ENCODE measurements at regions not wholly inside any gene's neighbourhood (a gene's known extent, or its start where the extent isn't known, plus 50 kb on each side); places are given as distances from the start of the nearest gene placed in this dataset.
A peak's percentile ranks its signal among the peaks of the same experiment; 100 is the strongest.
"Not testable (repeated sequence)": the region's sequence is repeated elsewhere in the genome, so short reads cannot be mapped to it uniquely, and the experiment has no call there.

DNA sequence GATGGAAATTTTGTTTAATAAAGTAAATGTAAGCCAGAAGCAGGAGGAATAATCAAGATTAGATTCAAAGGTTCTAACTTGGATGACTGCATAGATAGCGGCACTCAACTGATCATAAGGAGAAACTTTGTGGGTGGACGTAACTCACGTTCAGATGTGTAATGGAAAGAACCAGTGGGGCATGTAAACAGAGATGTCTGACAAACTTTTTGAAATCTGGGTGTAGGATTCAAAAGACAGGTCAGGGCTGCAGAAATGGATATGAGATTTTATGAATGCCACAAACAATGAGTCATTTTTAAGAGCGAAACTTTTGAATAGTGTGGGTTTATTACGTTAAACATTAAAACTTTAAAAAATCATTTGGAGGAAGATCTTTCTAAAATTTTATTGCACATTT lies 375.6 kb downstream of the GBA3 start:
- DNase-seq, result no peak

DNA sequence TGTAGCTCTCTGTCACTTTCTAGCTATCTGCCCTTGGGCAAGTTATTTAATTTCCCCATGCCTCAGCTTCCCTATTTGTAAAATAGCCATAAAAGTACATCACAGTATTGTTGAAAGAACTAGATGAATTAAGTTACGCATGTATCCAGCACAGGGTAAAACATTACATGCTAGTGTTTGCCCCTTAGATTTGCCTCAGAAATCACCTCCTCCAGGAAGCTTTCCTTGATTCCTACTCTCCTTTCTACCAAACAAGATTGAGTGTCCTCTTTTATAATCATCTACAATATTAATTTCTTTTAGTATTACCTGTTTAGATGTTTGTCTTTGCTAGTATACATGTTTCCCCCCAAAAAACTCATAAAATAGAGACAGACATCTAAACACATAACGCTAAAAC lies 369.5 kb downstream of the GBA3 start:
- DNase-seq, result no peak

DNA sequence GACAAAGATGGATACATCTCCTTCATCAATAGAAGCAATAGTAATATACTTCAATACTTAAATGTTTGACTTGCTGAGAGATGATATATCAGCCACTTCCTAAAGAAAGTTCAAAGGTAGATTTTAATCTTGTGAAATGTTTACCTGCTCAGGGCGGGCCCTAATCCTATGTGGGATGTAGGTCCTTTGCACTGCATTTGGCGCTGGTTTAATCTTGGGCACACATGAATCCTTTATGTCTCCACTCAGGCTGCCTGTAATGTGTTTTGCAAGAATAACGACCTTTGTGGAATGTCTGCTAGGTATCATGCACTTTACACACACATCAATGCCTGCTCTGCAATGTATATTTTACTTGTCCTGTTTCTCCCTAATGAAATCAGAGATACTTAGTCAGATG lies 368.7 kb downstream of the GBA3 start:
- DNase-seq, result no peak

DNA sequence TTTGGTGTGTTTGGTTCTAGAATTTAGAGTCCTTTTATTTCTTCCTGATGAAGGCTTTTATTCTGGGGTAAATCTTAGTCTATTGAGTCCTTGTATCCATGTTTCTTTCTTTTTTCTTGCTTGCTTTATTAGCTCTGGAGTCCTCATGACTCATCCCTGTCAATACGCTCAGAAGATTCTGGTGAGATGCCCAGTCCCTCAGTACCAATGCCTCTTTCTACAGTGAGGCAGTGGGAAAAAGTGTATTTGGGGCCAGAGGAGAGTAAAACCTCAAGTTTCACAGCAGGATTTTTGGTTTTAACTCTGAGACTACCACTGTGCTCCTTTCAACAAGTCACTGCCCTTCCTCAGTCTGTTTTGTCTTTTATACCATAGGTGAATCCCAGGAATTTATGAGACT lies 368.0 kb downstream of the GBA3 start:
- peak; percentile 21 for DNase-seq

DNA sequence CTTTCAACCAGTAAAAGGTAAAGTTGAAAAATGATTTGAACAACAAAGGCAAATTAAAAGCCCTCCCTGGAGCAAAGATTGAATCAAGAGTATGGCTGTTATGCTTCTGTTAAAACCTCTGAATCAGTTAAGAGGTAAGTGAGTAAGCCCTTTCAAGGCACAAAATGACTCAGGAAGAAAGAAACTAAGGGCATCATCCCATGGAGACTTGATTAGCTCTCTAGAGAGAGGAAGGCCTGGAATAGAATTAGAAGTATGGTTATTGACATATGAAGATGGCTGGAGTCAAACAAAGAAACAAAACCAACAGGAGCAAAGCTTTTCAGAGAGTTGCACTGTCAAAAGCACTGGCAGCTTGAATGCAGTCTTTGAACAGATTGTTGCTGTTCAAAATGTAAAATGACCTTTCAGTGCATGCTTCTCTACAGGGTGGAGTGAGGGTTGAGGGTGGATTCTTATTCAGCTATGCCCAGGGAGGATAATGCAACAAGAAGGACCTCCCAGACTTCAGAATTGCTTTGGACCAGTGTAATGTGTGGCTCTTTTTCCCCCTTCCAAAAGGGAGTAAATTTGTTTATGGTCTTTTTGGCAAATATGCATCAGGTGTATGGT lies 365.5 kb downstream of the GBA3 start:
- no peak for DNase-seq

DNA sequence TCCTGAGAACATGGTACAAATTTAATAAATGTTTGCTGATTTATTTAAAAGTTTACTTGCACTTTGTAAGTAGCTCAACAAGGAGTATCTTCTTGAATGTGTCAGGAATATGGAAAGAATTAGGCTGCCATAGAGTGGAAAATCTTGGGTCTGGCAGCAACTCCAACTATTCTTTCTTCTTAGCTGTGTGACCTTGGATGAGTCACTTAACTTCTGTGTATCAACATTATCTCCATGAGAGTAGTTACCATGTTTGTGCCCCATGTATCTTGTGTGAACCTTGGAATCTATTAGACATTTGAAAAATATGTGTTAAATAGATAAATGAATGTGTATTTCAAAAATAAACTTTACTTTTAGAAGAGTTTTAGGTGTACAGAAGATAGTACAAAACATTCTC lies 348.8 kb downstream of the GBA3 start:
- DNase-seq, result no peak

DNA sequence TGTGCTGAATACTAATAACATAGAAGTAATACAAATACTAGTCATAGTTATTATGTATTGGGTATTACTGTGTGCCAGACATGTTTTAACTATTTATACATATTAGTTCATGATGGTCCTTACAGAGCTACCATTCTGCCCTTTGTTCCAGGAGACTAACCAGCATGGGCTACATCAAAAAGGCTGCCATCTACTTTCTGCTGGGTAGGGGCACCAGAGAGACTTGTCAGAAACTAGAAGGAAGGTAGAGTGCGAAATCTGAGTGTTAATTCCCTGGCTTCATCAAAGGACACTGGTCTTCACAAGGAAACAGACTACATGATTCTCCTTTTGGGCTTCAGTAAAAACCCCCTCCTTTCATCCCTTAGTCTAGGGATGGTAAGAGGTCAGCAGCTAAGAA lies 347.8 kb downstream of the GBA3 start:
- no peak for DNase-seq

DNA sequence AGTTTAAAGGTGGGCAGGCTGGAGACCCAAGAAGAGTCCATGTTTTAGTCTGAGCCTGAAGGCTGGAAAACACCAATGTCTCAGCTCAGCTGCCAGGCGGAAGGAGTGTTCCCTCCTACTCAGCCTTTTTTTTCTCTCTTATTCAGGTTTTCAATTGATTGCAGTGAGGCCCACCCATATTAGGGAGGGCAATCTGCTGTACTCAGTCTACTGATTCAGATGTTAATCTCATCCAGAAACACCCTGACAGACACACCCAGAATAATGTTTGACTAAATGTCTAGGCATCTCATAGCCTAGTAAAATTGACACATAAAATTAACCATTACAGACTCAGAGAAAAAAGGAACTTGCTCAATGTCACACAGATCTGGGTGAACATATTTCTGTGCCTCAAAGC lies 347.1 kb downstream of the GBA3 start:
- no peak for DNase-seq

DNA sequence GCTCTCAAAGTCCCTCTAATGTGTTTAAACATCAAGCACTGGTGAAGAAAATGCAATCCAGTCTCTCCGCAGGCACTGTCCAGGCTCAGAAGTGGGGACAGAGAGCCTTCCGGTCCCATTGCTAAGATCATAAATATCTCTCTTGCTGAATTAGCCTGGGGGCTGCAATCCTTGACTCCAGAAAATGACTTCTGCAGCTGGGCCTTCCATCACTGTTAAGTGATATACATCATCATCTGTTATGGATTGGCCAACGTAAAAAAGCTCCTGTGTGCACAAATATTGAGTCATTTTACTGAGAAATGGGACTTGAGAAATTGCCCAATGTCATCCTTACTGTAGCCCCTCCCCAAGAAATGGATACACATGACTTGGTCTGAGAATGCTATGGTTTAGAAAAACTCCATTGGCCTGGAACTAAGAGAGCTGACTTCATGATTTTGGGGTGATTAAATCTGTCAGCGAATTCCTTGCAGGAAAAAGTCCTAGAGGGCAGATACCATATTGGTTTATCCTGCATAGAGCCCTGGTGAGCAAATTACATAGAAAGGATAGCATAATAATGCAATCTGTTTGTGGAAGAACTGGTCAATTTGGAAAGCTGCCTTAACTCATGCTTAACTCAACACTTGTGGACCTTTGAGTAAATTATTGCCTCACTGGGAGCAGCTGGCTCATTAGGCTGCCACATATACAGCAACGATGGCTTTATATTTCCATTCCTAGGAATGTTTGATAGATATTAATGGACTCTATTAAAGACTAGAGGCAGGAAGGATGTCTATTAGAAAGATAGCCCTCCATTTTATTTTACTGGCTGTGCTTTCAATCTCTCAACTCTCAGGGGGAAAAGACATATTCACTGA lies 346.1 kb downstream of the GBA3 start:
- DNase-seq, result no peak

DNA sequence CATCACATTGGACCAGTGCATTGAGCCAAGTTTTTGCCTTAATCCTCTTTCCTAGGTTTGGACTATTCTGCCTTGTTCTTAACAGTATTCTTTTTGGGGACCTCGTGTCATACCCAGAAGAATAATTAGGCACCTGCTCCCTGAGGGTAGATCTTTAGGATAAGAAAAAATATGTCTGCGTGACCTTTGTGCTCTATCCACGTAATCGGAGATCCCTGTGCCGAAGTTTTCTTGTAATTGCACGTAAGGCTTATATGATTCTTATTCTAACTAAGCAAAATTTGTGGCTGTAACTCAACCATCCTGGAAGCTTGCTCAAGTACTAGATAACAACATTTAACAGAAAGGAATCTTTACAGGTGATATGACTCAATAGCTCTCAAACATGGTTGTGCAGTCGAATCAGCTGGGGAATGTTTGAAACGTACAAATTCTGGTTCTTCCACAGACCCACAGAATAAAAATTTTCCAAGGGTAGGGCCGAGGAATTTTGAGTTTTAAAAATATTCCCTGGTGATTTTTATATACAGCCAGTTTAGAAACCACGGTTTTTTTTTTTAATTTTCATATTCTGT lies 344.3 kb downstream of the GBA3 start:
- no peak for DNase-seq

DNA sequence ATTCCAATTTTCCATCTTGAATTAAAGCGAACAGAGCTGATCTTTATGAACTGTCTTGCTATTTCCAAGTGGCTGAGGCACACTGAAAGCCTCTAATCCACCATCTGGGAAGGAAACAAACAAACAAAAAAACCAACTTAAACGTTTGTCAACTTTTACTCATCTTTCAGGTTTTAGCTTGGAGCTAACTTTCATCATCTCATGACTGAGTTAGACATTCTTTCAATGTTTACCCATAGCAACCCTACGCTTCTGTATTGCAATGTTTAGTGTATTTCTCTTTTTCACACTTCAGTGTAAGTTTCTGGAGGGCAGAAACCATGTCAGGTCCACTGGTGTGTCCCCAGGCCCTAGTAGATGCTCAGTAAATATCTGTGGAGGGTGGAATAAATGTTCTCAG lies 343.8 kb downstream of the GBA3 start:
- DNase-seq, result no peak

DNA sequence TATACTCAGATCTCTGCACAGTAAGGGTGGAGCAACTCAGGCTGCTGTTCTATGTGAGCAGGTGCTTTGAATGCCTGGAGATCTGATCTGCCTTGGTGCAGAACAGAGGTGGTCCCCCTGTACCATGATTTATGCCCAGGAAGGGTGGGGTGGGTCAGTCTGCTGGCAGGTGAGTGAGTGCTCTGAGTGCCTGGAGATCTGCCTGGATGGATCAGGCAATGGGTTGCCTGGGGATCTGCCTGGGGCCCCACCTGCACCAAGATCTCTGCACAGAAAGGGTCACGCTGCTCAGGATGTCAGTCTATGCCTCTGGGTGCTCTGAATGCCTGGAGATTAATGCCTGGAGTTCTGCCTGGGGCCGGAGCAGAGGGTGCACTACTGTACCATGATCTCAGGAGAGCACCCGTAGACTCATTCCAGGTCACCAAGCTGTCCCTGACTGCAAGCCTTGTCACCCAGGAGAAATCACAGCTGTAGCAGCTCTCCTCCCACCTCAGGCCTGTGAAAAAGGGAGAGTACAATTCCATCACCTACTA lies 342.9 kb downstream of the GBA3 start:
- DNase-seq, result no peak

DNA sequence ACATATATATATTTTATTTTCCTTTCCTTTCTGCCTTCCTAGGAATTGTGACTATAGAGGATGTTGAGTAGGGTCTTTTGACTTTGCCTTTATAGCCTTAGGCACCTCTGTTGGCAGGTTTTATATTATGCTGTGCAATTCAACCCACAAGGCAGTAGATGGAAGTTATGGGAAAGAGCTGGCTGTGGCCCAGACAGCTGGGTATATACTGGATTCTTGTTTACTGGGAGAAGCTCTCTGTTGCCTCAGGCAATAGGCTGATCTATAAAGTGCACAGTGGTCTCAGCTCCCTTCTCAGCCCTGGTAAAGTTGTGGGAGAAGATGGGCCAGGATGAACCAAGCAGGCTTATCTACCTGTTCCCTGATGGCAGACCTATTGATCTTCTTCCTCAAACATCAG lies 342.0 kb downstream of the GBA3 start:
- peak; percentile 13 for DNase-seq

DNA sequence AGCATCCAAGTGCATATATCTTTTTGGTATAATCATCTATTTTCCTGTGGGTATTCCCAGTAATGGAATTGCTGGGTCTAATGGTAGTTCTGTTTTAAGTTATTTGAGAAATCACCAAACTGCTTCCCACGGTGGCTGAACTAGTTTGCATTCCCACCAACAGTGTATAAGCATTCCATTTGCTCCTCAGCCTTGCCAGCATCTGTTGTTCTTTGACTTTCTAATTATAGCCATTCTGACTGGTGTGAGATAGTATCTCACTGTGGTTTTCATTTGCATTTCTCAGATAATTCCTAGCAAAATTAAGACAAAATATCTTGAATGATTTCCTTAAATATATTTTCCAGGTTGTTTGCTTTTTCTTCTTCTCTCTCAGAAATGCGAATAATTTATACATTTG lies 341.1 kb downstream of the GBA3 start:
- DNase-seq, result peak; percentile 23

DNA sequence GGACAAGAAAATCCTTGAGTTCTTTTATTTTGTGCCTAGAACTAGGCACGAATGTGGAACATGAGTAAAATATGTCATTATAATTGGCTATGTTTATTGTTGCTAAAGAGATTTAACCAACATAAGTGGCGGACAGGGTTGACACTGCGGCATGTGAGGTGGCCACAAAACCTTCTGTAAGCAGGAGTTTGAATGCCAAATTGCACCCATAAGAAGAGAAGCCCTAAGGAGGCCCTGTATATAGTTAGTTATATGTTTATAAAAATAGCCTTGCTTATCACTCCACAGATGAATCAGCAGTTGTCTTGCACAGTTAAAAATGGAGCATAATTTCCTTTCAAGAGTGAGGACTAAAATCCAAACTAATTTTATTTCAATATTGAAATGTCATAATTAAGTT lies 336.1 kb downstream of the GBA3 start:
- no peak for DNase-seq

DNA sequence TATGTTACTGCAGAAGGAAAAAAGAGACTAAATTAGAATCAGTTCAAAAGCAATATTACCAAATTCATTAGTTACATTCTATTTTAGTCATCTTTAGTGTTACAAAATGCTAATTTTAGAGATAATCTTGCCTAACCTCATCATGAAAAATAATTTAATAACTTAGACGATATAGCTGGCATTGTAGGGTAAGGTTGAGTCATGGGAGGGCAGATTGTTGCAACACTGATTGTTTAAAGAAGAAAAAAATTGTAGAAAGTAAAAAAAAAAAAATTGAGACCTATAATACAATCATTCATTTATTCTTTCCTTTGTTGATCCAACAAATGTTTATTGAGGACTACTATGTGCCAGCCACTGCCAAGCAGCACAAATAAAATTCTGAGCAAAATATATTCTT lies 330.9 kb downstream of the GBA3 start:
- DNase-seq, result no peak

DNA sequence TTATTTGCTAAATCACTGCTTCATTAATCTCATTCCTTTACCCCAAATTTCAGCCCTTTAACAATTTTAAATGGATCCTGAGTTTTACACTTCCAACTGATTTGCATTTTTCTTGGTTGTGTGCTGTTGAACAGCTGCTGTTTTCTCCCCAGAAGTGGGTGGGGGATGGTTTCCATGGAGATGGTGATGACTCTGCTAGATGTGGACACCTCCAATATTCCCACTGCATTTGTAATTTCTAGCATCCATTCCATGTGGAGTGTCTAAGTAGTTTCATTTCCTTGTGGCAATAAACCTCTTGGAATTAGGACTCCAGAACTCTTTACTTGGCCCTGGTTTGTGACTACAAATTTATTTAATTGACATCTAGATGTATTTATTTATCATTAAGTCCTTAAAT lies 330.4 kb downstream of the GBA3 start:
- DNase-seq, result no peak

DNA sequence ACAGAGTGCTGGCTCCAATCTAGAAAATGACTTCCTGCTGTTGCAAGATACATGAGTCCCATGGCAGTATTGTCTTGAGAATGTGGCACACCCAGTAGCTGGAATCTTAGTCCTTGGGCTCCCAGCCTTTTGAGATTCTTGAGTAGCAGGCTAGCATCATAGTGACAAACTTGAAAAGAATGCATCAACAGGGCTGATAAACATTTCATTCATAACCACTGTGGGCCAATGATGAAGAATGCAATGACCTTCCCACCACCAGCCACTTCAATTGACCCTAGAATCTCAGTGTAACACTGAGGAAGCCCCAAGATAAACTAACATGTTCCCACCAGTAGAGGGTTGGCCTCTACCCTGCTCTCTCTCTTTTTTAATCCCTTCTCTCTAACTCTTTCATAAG lies 329.3 kb downstream of the GBA3 start:
- peak; percentile 93 for DNase-seq

DNA sequence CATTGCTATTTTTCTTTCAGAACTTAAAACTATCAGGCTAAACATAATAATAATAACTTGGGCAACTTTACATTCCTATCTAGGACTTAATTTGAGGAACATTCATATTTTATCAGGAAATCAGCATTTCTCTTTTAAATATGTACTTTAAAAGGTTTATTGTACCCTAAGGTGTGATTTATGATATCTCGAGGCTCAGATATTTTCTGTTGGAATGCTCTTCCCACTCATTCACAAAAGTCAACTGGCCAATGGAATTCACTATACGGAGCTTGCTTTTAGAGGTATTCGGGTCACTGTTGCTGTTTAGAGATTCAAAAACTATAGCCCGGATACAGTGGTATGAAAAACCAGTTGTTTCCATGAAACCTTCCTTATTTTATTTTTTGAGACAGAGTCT lies 328.3 kb downstream of the GBA3 start:
- no peak for DNase-seq

DNA sequence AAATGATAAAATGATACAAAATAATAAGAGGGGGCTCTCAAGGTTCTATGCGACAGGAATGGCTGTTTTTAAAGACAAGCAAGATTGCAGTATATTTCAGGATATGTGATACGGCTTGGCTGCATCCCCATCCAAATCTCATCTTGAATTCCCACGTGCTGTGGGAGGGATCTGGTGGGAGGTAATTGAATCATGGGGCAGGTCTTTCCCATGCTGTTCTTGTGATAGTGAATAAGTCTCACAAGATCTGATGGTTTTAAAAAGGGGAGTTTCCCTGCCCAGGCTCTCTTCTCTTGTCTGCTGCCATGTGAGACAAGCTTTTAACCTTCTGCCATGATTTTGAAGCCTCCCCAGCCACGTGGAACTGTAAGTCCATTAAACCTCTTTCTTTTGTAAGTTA lies 327.7 kb downstream of the GBA3 start:
- not testable (repeated sequence) for DNase-seq

DNA sequence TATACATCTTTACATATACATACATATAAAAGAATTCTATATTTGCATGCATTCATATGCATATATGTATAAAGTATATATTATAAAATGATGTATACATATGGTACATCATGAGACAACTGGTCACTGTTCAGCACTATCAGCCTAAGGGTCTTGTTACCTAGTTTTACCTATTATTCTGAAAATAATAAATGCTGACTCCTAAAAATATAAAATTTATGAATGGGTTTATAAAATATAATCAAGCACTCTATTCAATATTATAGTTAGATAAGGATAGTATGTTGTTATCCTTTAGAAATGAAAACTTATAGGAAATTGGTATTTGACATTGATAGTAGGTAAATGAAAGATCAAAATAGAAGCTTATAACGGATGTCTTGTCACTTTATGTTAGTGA lies 324.2 kb downstream of the GBA3 start:
- no peak for DNase-seq

DNA sequence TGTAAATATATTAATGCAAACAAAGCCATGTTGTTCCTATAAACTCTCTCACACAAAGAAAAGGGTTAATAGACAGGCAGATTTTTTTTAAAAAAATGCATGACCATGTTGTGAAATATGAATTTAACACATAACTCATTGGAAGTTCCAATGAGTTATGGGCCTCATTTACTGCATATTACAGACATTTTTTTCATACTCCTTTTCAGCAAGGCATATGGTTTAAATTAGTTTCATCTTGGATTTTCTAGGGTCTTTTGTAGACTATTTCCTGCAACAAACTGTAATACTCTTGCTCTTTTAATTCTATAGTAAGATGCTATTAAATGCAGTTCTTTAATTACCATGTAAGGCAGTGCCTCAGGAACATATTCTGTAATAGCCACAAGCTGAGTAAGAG lies 323.1 kb downstream of the GBA3 start:
- DNase-seq, result no peak

DNA sequence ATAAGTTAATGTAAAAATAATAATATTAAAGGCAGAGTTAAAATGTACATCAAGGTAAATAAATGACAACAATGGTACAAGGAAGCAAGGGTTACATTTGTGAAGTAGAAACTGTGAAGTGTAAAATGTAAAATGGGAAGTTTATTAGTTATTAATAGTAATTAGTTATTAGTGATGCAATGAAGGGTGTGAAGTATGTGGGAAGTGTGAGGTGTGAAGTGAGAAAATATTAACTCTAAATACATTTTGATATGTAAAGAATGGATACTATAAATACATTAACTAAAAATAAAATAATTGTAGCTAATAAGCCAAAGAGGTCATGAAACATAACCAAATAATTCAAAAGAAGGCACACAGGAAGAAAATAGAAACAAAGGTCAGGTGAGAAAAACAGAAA lies 316.4 kb downstream of the GBA3 start:
- no peak for DNase-seq

DNA sequence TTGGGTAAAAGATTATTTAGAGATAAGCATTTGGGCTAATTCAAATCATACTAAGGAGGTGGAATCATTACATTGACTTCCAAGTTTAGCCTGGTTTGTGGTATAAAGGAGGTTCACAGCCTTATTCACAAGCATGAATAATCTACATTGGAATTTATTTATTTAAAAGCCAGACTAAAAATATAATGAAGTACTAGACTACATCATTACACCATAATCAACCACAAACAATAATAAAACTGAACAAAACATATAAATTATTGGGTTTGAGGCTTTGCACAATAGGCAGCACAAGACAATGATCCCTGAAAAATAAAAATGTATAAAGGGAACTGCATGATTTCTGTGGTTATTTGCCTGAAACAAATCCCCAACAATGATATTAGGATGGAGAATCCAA lies 314.0 kb downstream of the GBA3 start:
- DNase-seq, result peak; percentile 68
